ENCODE measurements at regions not wholly inside any gene's neighbourhood (a gene's known extent, or its start where the extent isn't known, plus 50 kb on each side); places are given as distances from the start of the nearest gene placed in this dataset.

DNA sequence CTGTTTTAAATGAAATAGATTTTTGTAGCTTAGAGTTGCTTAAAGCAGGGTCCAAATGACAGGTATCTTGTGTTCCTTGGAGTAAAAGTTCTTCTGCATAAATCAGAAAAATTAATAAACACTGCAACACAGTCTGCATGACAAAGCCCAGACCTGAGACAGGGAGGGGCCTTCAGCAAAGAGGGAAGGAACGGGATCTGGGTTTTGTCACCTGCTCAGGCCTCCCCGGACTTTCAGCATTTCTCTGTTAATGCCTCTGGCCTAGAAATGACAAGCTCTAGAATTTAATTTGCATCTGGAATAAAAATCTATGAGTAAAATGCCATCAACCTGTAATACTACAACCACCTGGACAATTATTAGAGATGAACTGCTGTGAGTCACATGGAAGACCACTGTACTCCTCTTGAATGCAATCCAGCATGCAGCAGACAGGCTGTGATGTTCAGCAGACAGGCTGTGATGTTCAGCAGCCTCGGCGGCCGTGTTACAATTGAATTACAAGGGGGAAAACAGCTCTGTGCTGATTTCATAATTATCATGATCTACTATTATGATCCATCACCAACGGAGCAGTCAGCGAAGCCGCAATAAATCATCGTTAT lies 170.2 kb downstream of the TOX3 start:
- TF ChIP-seq, protein P1, sequence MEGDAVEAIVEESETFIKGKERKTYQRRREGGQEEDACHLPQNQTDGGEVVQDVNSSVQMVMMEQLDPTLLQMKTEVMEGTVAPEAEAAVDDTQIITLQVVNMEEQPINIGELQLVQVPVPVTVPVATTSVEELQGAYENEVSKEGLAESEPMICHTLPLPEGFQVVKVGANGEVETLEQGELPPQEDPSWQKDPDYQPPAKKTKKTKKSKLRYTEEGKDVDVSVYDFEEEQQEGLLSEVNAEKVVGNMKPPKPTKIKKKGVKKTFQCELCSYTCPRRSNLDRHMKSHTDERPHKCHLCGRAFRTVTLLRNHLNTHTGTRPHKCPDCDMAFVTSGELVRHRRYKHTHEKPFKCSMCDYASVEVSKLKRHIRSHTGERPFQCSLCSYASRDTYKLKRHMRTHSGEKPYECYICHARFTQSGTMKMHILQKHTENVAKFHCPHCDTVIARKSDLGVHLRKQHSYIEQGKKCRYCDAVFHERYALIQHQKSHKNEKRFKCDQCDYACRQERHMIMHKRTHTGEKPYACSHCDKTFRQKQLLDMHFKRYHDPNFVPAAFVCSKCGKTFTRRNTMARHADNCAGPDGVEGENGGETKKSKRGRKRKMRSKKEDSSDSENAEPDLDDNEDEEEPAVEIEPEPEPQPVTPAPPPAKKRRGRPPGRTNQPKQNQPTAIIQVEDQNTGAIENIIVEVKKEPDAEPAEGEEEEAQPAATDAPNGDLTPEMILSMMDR (IDR thresholded peaks at IDR 0.05): no peak
- peaks cover 53% of the 10 kb centered on the region for H3K9me3 Mint-ChIP-seq
- H3K36me3 Mint-ChIP-seq (ENCODE audit: low read depth): no peaks in the 10 kb centered on the region; the same call in 1 of the 2 replicates
- no peaks in the 10 kb centered on the region for H3K4me1 Mint-ChIP-seq (ENCODE audit: low read depth)
- DNase-seq: no peak
- no peaks in the 10 kb centered on the region; the same call in 1 of the 2 replicates for H3K27me3 Mint-ChIP-seq (ENCODE audit: insufficient read depth)
- no peak overlapping the region for H3K27ac Mint-ChIP-seq
- no peak overlapping the region for H3K4me3 Mint-ChIP-seq

DNA sequence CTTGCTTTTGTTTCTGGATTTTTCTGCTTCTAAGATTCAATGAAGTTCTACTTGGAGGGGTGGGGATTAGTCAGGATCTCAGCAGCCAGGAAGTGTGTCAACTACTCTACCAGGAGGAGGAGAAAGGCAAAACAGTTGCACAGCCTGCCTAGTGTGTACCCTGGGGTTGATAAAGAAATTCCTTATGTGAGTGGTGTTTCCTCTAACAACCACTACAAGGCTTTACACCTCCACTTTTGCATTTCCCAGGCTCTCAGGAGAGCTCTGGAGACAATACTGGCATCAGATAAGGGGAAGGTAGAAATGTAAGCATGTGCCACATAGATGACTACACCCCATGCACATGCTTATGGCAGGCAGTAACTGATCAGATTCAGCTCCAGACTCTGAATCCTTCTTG lies 174.6 kb downstream of the TOX3 start:
- H3K36me3 Mint-ChIP-seq (ENCODE audit: low read depth): no peaks in the 10 kb centered on the region; the same call in 1 of the 2 replicates
- TF ChIP-seq, protein P1 (IDR thresholded peaks at IDR 0.05): no peak
- no peaks in the 10 kb centered on the region for H3K4me1 Mint-ChIP-seq (ENCODE audit: low read depth)
- H3K27ac Mint-ChIP-seq: no peak overlapping the region
- peaks cover 41% of the 10 kb centered on the region for H3K9me3 Mint-ChIP-seq
- no peak overlapping the region for H3K4me3 Mint-ChIP-seq
- no peaks in the 10 kb centered on the region; the same call in 1 of the 2 replicates for H3K27me3 Mint-ChIP-seq (ENCODE audit: insufficient read depth)
- no peak for DNase-seq

DNA sequence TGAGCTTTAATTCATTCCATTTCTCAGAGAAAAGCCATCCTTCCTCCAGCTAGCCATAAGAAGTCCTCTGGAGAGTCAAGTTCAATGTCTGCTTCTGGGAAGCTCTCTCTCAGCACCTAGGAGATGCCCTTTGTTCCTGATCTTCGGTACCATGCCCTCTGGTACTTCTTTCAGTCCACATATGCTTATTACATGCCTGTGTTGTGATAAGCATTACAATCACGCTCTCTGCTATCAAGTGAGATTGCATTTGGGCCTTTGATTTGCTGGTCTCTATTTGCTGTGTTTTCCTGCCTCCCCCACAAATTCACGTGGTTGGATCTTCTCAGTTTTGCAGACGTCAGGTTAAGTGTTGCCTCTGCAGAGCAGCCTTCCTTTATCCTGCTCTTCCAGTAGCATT lies 178.1 kb downstream of the TOX3 start:
- DNase-seq: no peak
- Mint-ChIP-seq H3K27me3 (ENCODE audit: insufficient read depth) (no peaks in the 10 kb centered on the region; the same call in 1 of the 2 replicates), H3K36me3 (ENCODE audit: low read depth) (no peaks in the 10 kb centered on the region; the same call in 1 of the 2 replicates), H3K9me3 (peaks cover 37% of the 10 kb centered on the region), H3K4me1 (ENCODE audit: low read depth) (no peaks in the 10 kb centered on the region), H3K4me3 (no peak overlapping the region), H3K27ac (no peak overlapping the region)
- TF ChIP-seq, protein P1 (IDR thresholded peaks at IDR 0.05): no peak

DNA sequence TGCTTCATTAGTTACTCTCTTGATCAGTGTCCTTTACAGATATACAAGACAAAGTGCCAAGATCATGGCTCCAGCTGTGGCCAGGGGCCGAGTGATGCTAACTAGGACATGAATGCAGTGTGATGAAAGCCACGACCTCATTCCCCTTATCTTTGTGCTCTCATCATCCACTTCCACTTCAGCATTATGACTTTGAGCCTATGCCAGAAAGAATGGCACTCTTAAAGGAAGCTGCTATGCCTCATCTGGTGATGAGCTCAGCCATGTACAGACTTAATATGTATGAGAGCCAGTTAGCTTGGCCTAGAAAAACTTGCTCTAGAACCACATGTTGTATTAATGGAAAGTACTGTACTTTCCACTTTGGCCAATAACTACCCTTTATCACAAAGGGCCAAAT lies 179.1 kb downstream of the TOX3 start:
- no peaks in the 10 kb centered on the region for H3K4me1 Mint-ChIP-seq (ENCODE audit: low read depth)
- no peak for DNase-seq
- H3K27ac Mint-ChIP-seq: no peak overlapping the region
- H3K9me3 Mint-ChIP-seq: peaks cover 30% of the 10 kb centered on the region
- no peak overlapping the region for H3K4me3 Mint-ChIP-seq
- no peaks in the 10 kb centered on the region for H3K27me3 Mint-ChIP-seq (ENCODE audit: insufficient read depth)
- no peaks in the 10 kb centered on the region for H3K36me3 Mint-ChIP-seq (ENCODE audit: low read depth)
- TF ChIP-seq, protein P1 (IDR thresholded peaks at IDR 0.05): no peak

DNA sequence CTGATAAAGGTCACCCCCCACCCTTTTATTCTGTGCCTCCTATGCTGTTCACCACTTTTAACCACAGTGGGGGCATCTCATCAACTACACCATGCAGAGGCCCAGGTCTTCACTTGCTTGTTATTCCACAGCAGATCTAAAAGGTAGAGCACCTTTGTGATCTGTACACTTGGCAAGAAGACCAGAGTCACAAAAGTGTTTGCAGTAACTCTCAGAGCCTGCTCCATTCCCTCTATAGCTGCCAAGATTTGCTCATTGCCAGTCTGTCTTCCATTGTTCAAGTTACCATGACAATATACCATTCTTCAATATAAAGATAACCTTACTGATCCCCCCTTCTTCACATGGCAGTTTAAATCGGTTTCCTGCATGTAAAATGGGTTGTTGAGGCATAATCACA lies 180.0 kb downstream of the TOX3 start:
- no peak overlapping the region for H3K4me3 Mint-ChIP-seq
- H3K9me3 Mint-ChIP-seq: peaks cover 22% of the 10 kb centered on the region
- no peak overlapping the region for H3K27ac Mint-ChIP-seq
- H3K36me3 Mint-ChIP-seq (ENCODE audit: low read depth): no peaks in the 10 kb centered on the region
- TF ChIP-seq, protein P1 (IDR thresholded peaks at IDR 0.05): no peak
- H3K27me3 Mint-ChIP-seq (ENCODE audit: insufficient read depth): no peaks in the 10 kb centered on the region
- no peak for DNase-seq
- no peaks in the 10 kb centered on the region for H3K4me1 Mint-ChIP-seq (ENCODE audit: low read depth)

Data from HFFc6 (cell line).